Neural cell (in vitro differentiated cells): ENCODE measurements at regions not wholly inside any gene's neighbourhood (a gene's known extent, or its start where the extent isn't known, plus 50 kb on each side); places are given as distances from the start of the nearest gene placed in this dataset.
A peak's percentile ranks its signal among the peaks of the same experiment; 100 is the strongest.

Experiments
- H2AFZ ChIP-seq: fragments of 200-600, 300-800 bp; sonication (generic), shearing (Covaris generic); 2 replicates; pipeline ENCODE4 v1.6.0; 2014; ENCODE audit warnings: low read depth, mild to moderate bottlenecking, antibody characterized with exemption, low read length, moderate library complexity
- H3F3A ChIP-seq: fragments of 200-600 bp; shearing (Covaris generic); 2 replicates; pipeline ENCODE4 v1.6.1; 2016; ENCODE audit warnings: mild to moderate bottlenecking, moderate library complexity, mixed read lengths, antibody characterized with exemption, low read length; ENCODE audit not compliant: insufficient read depth, poor library complexity, severe bottlenecking
- H3K27ac ChIP-seq: fragments of 200-600, 300-800 bp; sonication (generic), shearing (Covaris generic); 2 replicates; pipeline ENCODE4 v1.5.1; 2014; ENCODE audit warnings: mild to moderate bottlenecking, low read length, moderate library complexity
- H3K27me3 ChIP-seq: fragments of 300-800, 200-600 bp; sonication (generic), shearing (Covaris generic); 2 replicates; pipeline ENCODE4 v1.6.0; 2014; ENCODE audit warnings: mild to moderate bottlenecking, low read depth, low read length, moderate library complexity; ENCODE audit not compliant: insufficient read depth
- H3K36me3 ChIP-seq: fragments of 300-800, 200-600 bp; sonication (generic), shearing (Covaris generic); 2 replicates; pipeline ENCODE4 v1.5.1; 2014; ENCODE audit warnings: mild to moderate bottlenecking, antibody characterized with exemption, low read length, moderate library complexity; ENCODE audit not compliant: insufficient read depth
- H3K4me2 ChIP-seq: fragments of 300-800, 200-600 bp; sonication (generic), shearing (Covaris generic); 2 replicates; pipeline ENCODE4 v1.6.0; 2014; ENCODE audit warnings: mild to moderate bottlenecking, low read length
- H3K4me3 ChIP-seq: fragments of 300-800, 200-600 bp; sonication (generic), shearing (Covaris generic); 2 replicates; pipeline ENCODE4 v1.5.1; 2014; ENCODE audit warnings: mild to moderate bottlenecking, low read length, moderate library complexity
- H3K79me2 ChIP-seq: fragments of 200-600 bp; shearing (Covaris generic); replicated peaks from 2 replicates; pipeline ENCODE4 v1.6.0; 2014; ENCODE audit warnings: mild to moderate bottlenecking, low read length, moderate library complexity; ENCODE audit not compliant: insufficient read depth
- H3K9ac ChIP-seq: fragments of 300-800, 200-600 bp; sonication (generic), shearing (Covaris generic); 2 replicates; pipeline ENCODE4 v1.6.1; 2016; ENCODE audit warnings: mild to moderate bottlenecking, low read length, mixed read lengths
- H3K9me2 ChIP-seq: fragments of 200-600 bp; shearing (Covaris generic); 2 replicates; pipeline ENCODE4 v1.6.1; 2016; ENCODE audit warnings: mild to moderate bottlenecking, low read length, mixed read lengths; ENCODE audit not compliant: insufficient read depth
- H3K9me3 ChIP-seq: fragments of 200-600, 300-800 bp; sonication (generic), shearing (Covaris generic); 2 replicates; pipeline ENCODE4 v1.6.1; 2016; ENCODE audit warnings: mild to moderate bottlenecking, mixed run types, low read length, moderate library complexity, mixed read lengths
- H4K20me1 ChIP-seq: fragments of 200-600 bp; shearing (Covaris generic); 2 replicates; pipeline ENCODE4 v1.6.1; 2016; ENCODE audit warnings: mild to moderate bottlenecking, mixed run types; ENCODE audit not compliant: insufficient read depth
- CTCF ChIP-seq: fragments of 450-650 bp; IDR thresholded peaks from 2 replicates; pipeline ENCODE4 v1.5.1; 2014; ENCODE audit warnings: antibody characterized with exemption, mild to moderate bottlenecking, moderate library complexity; ENCODE audit not compliant: poor library complexity, severe bottlenecking
- EP300 ChIP-seq: fragments of 450-650 bp; conservative IDR thresholded peaks from 2 replicates; pipeline ENCODE4 v1.6.1; 2014; ENCODE audit warnings: antibody characterized with exemption, mild to moderate bottlenecking, moderate library complexity; ENCODE audit not compliant: poor library complexity, severe bottlenecking
- EZH2 ChIP-seq: fragments of 200-600, 300-800 bp; shearing (Covaris generic), sonication (generic); IDR thresholded peaks from 2 replicates; pipeline ENCODE4 v1.6.1; 2014; ENCODE audit warnings: antibody characterized with exemption, low read length, borderline replicate concordance, mild to moderate bottlenecking; ENCODE audit not compliant: insufficient read depth, poor library complexity, severe bottlenecking
- MXI1 ChIP-seq: fragments of 450-650 bp; conservative IDR thresholded peaks from 2 replicates; pipeline ENCODE4 v1.6.1; 2014; ENCODE audit warnings: antibody characterized with exemption, mild to moderate bottlenecking; ENCODE audit not compliant: poor library complexity, severe bottlenecking
- POLR2AphosphoS5 ChIP-seq: IDR thresholded peaks from 2 replicates; pipeline ENCODE4 v1.6.1; 2012
- RAD21 ChIP-seq: fragments of 450-650 bp; conservative IDR thresholded peaks from 2 replicates; pipeline ENCODE4 v1.6.1; 2014; ENCODE audit warnings: antibody characterized with exemption, mild to moderate bottlenecking, moderate library complexity
- SMC3 ChIP-seq: fragments of 450-650 bp; conservative IDR thresholded peaks from 2 replicates; pipeline ENCODE4 v1.6.1; 2014; ENCODE audit warnings: antibody characterized with exemption, mild to moderate bottlenecking, moderate library complexity; ENCODE audit not compliant: poor library complexity
- TAF1 ChIP-seq: IDR thresholded peaks from 2 replicates; pipeline ENCODE4 v1.6.1; 2012; ENCODE audit warnings: low read depth
- TF ChIP-seq, protein P1 (sequence below): IDR thresholded peaks from 2 replicates; pipeline ENCODE4 v1.6.1; 2012; ENCODE audit warnings: borderline replicate concordance

DNA sequence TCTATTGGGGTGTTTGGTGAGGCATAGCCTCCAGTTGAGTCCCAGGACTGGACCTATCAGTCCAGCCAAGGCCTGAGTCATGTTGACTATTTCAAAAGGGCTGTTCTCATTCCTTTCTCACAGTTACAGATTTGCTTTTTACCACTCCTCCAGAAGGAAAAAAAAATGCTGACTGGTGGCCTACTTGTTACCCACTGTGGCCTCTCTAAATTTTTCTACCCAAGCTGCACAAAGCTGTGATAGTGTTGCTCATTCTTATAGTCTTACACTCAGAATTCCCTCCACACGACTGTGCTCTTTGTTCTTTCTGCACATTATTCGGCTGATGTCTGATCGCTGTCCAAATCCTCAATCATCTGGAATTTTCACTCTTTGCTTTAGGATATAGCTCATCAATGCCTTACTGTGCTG, 1142.2 kb downstream of the IGSF11 start:
- H2AFZ ChIP-seq: no peak overlapping the region
- peak overlapping the region; percentile 20 for H3K9ac ChIP-seq
- H4K20me1 ChIP-seq: no peaks in the 10 kb centered on the region
- no peak overlapping the region for H3K4me2 ChIP-seq
- no peaks in the 10 kb centered on the region for H3K9me3 ChIP-seq
- peak overlapping the region; percentile 5 for H3K4me3 ChIP-seq
- H3K79me2 ChIP-seq: no peaks in the 10 kb centered on the region
- peak overlapping the region; percentile 63 for H3K27ac ChIP-seq
- no peaks in the 10 kb centered on the region for H3F3A ChIP-seq
- H3K36me3 ChIP-seq: no peaks in the 10 kb centered on the region
- H3K27me3 ChIP-seq: no peaks in the 10 kb centered on the region
- H3K9me2 ChIP-seq: no peaks in the 10 kb centered on the region
- TF ChIP-seq TAF1 (no peak), EP300 (peak; percentile 55), RAD21 (no peak), MXI1 (no peak), CTCF (no peak), SMC3 (no peak), EZH2 (no peak), POLR2AphosphoS5 (peak; percentile 52)
- TF ChIP-seq, protein P1, sequence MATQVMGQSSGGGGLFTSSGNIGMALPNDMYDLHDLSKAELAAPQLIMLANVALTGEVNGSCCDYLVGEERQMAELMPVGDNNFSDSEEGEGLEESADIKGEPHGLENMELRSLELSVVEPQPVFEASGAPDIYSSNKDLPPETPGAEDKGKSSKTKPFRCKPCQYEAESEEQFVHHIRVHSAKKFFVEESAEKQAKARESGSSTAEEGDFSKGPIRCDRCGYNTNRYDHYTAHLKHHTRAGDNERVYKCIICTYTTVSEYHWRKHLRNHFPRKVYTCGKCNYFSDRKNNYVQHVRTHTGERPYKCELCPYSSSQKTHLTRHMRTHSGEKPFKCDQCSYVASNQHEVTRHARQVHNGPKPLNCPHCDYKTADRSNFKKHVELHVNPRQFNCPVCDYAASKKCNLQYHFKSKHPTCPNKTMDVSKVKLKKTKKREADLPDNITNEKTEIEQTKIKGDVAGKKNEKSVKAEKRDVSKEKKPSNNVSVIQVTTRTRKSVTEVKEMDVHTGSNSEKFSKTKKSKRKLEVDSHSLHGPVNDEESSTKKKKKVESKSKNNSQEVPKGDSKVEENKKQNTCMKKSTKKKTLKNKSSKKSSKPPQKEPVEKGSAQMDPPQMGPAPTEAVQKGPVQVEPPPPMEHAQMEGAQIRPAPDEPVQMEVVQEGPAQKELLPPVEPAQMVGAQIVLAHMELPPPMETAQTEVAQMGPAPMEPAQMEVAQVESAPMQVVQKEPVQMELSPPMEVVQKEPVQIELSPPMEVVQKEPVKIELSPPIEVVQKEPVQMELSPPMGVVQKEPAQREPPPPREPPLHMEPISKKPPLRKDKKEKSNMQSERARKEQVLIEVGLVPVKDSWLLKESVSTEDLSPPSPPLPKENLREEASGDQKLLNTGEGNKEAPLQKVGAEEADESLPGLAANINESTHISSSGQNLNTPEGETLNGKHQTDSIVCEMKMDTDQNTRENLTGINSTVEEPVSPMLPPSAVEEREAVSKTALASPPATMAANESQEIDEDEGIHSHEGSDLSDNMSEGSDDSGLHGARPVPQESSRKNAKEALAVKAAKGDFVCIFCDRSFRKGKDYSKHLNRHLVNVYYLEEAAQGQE: peak; percentile 81

DNA sequence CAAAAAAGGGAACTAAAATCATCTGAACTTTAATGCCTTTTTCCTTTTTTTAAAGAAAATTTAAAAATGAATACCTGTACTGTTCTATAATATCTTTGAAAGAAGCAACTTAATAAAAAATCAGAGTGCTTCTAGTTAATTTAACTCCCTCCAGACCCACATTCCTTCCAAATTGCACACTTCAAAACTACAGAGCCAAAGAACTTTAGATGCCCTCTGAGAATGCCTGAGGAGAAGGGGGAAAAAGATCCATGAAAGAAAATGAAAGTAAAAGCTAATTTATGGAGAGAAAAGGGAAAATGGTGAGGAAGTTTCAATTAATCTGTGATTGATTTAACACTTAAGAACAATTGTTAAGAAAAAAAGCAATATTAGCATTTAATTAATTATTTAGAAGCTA, 1141.6 kb downstream of the IGSF11 start:
- Histone ChIP-seq H2AFZ (no peak overlapping the region), H3K4me2 (no peak overlapping the region), H3K79me2 (no peaks in the 10 kb centered on the region), H3K9me2 (no peaks in the 10 kb centered on the region), H3K27me3 (no peaks in the 10 kb centered on the region), H3K36me3 (no peaks in the 10 kb centered on the region), H4K20me1 (no peaks in the 10 kb centered on the region), H3K4me3 (peak overlapping the region; percentile 10), H3F3A (no peaks in the 10 kb centered on the region), H3K9me3 (no peaks in the 10 kb centered on the region), H3K9ac (no peak overlapping the region), H3K27ac (peak overlapping the region; percentile 63)
- TF ChIP-seq SMC3: no peak
- no peak for TF ChIP-seq EP300
- TF ChIP-seq POLR2AphosphoS5: no peak
- TF ChIP-seq RAD21: no peak
- no peak for TF ChIP-seq EZH2
- TF ChIP-seq MXI1: no peak
- TF ChIP-seq CTCF: no peak
- no peak for TF ChIP-seq TAF1
- TF ChIP-seq, protein P1: no peak
